MM.1S (cell line): ENCODE measurements at regions not wholly inside any gene's neighbourhood (a gene's known extent, or its start where the extent isn't known, plus 50 kb on each side); places are given as distances from the start of the nearest gene placed in this dataset.

Source experiments
- EZH2 ChIP-seq: fragments of 300-600 bp; sonication (generic); optimal IDR thresholded peaks from 2 replicates; pipeline ENCODE3; 2017; ENCODE audit warnings: low read depth, mild to moderate bottlenecking, antibody characterized with exemption, low read length, mixed read lengths
- EZH2phosphoT487 ChIP-seq: fragments of 300-600 bp; sonication (generic); IDR thresholded peaks from 2 replicates; pipeline ENCODE4 v1.6.1; 2018; ENCODE audit warnings: antibody characterized with exemption, low read length
- TF ChIP-seq, protein P1 (sequence below): fragments of 300-600 bp; sonication (generic); IDR thresholded peaks from 2 replicates; pipeline ENCODE4 v1.5.1; 2016; ENCODE audit warnings: antibody characterized with exemption, low read length, mixed read lengths

DNA sequence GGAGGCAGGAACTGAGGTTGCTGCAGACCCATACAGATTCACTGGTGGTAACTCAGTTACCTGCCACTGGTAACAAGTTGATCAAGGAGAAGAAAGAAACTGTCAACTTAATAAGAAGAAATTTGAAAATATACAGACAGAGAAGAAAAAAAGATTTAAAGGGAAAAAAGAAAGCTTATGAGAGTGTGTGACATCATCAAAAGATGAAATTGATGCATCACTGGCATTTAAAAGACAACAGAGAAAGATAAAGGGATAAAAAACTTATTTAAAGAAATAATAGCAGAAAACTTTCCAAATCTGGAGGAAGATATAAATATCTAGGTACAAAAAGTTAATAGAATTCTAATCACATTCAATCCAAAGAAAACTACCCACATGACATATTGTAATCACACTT lies 1003.2 kb downstream of the TDRD15 start:
- TF ChIP-seq, protein P1, sequence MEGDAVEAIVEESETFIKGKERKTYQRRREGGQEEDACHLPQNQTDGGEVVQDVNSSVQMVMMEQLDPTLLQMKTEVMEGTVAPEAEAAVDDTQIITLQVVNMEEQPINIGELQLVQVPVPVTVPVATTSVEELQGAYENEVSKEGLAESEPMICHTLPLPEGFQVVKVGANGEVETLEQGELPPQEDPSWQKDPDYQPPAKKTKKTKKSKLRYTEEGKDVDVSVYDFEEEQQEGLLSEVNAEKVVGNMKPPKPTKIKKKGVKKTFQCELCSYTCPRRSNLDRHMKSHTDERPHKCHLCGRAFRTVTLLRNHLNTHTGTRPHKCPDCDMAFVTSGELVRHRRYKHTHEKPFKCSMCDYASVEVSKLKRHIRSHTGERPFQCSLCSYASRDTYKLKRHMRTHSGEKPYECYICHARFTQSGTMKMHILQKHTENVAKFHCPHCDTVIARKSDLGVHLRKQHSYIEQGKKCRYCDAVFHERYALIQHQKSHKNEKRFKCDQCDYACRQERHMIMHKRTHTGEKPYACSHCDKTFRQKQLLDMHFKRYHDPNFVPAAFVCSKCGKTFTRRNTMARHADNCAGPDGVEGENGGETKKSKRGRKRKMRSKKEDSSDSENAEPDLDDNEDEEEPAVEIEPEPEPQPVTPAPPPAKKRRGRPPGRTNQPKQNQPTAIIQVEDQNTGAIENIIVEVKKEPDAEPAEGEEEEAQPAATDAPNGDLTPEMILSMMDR: no peak
- TF ChIP-seq EZH2 (no peak), EZH2phosphoT487 (no peak)
